HFFc6 (cell line): ENCODE measurements at regions not wholly inside any gene's neighbourhood (a gene's known extent, or its start where the extent isn't known, plus 50 kb on each side); places are given as distances from the start of the nearest gene placed in this dataset.
A peak's percentile ranks its signal among the peaks of the same experiment; 100 is the strongest.

Experiments used
- DNase-seq: peaks from one replicate; pipeline ENCODE4 v3.0.0-alpha.2; 2018
- H3K27ac Mint-ChIP-seq: 2 replicates; pipeline ENCODE4 v1.8.0; 2020; ENCODE audit warnings: mild to moderate bottlenecking, mixed read lengths
- H3K27me3 Mint-ChIP-seq: 2 replicates; pipeline ENCODE4 v1.8.0; 2021; ENCODE audit warnings: mild to moderate bottlenecking, moderate library complexity, mixed read lengths; ENCODE audit not compliant: insufficient read depth
- H3K36me3 Mint-ChIP-seq: 2 replicates; pipeline ENCODE4 v1.8.0; 2021; ENCODE audit warnings: low read depth, mixed read lengths
- H3K4me1 Mint-ChIP-seq: 2 replicates; pipeline ENCODE4 v1.8.0; 2020; ENCODE audit warnings: low read depth, mixed read lengths
- H3K4me3 Mint-ChIP-seq: 2 replicates; pipeline ENCODE4 v1.8.0; 2020; ENCODE audit warnings: mild to moderate bottlenecking, moderate library complexity, mixed read lengths
- H3K9me3 Mint-ChIP-seq: 2 replicates; pipeline ENCODE4 v1.8.0; 2020; ENCODE audit warnings: mild to moderate bottlenecking, mixed read lengths
- TF ChIP-seq, protein P1 (sequence below): fragments of 200-600 bp; sonication (generic); IDR thresholded peaks from 2 replicates; pipeline ENCODE4 v1.5.0; 2021; ENCODE audit warnings: antibody characterized with exemption, mild to moderate bottlenecking

DNA sequence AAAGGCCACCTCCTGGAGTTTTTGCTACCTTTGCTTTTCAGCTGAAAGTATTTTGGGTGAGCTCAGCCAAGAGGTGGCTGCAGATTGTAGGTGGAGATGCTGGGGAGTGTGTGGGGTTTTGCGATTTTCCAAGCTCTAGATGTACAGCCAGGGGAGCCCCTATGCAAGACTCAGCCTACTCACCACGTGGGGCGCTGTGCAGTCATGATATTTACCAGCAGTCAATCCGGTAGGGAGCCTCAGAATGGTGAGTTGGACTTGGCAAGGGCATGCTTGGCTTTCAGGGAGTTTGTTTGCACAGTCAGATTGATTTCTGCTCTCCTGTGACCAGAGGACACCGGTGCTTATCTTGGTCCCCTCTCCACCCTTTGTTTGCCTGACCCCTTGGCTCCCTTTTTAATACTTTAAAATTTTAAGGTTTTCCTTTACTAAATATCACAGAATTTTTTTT is 175.3 kb downstream of the UTP18 start:
- Mint-ChIP-seq H3K9me3 (peaks cover 35% of the 10 kb centered on the region), H3K27me3 (no peaks in the 10 kb centered on the region), H3K4me1 (no peaks in the 10 kb centered on the region), H3K27ac (no peak overlapping the region), H3K4me3 (no peak overlapping the region), H3K36me3 (no peaks in the 10 kb centered on the region)
- TF ChIP-seq, protein P1, sequence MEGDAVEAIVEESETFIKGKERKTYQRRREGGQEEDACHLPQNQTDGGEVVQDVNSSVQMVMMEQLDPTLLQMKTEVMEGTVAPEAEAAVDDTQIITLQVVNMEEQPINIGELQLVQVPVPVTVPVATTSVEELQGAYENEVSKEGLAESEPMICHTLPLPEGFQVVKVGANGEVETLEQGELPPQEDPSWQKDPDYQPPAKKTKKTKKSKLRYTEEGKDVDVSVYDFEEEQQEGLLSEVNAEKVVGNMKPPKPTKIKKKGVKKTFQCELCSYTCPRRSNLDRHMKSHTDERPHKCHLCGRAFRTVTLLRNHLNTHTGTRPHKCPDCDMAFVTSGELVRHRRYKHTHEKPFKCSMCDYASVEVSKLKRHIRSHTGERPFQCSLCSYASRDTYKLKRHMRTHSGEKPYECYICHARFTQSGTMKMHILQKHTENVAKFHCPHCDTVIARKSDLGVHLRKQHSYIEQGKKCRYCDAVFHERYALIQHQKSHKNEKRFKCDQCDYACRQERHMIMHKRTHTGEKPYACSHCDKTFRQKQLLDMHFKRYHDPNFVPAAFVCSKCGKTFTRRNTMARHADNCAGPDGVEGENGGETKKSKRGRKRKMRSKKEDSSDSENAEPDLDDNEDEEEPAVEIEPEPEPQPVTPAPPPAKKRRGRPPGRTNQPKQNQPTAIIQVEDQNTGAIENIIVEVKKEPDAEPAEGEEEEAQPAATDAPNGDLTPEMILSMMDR = peak; percentile 36; the same call in 1 of the 2 replicates
- DNase-seq = no peak

DNA sequence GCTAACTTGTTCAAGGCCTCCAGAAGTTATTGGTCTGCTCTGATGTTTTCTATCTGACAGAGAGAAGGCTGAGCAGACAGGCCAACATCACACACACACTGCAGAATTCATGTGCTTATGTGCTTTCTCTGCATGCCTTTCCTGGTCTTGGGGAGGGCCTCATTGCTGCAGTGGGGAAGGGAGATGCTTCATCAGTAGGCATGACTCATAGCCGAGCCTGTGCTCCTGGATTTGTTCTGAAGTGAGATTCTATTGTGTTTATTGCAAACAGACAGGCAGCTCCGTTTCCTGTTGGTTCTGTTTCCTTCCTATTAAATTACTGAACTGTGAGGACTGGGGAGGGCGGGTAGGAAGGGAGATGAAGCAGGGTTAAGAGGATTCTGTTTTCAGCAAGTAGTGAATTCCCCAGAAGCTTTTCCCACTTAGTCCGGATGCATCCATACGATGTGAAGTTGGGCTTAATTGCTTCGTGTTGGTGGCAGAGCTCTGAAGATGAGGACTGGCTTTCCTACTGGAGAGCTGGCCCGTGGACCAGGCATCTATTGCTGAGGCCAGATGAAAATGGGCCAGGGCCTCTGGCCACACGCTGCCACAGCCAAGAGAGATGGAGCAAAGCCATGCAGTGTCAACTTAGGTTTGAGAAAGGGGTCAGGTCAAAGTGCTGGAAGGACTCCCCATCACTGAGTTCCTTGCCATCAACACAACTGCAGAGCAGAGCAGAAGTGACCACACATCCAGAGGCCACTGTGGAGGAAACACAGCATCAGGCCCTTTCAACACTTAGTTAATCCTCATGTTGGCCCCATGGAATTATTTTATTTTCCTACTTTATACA is 179.3 kb downstream of the UTP18 start:
- DNase-seq = no peak
- TF ChIP-seq, protein P1 = no peak
- H3K27ac Mint-ChIP-seq = no peak overlapping the region
- H3K9me3 Mint-ChIP-seq = peaks cover 52% of the 10 kb centered on the region
- H3K27me3 Mint-ChIP-seq = peaks cover 2% of the 10 kb centered on the region; the same call in 1 of the 2 replicates
- no peaks in the 10 kb centered on the region for H3K36me3 Mint-ChIP-seq
- no peaks in the 10 kb centered on the region for H3K4me1 Mint-ChIP-seq
- no peak overlapping the region for H3K4me3 Mint-ChIP-seq

DNA sequence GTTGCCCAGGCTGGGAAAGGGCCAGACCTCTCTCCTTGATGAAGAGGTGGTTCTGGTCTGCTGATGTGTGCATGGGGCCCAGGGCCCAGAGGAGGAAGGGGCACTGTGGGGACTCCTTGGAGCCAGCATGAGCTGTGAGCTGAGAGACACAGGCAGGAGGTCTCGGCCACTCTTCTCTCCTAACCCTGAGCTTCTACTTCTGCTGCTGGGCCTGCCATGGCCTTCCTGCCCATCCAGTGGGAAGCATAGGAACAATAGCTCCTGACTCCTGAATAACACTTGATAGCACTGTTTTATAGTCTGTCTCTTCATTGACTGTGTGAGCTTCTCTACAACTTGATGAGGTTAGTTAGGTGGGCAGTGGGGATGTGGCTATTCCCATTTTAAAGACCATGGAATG is 181.1 kb downstream of the UTP18 start:
- H3K4me3 Mint-ChIP-seq = no peak overlapping the region
- H3K36me3 Mint-ChIP-seq = no peaks in the 10 kb centered on the region
- H3K27me3 Mint-ChIP-seq = peaks cover 2% of the 10 kb centered on the region; the same call in 1 of the 2 replicates
- H3K9me3 Mint-ChIP-seq = peaks cover 50% of the 10 kb centered on the region
- TF ChIP-seq, protein P1 = no peak
- DNase-seq = no peak
- H3K4me1 Mint-ChIP-seq = no peaks in the 10 kb centered on the region
- no peak overlapping the region for H3K27ac Mint-ChIP-seq

DNA sequence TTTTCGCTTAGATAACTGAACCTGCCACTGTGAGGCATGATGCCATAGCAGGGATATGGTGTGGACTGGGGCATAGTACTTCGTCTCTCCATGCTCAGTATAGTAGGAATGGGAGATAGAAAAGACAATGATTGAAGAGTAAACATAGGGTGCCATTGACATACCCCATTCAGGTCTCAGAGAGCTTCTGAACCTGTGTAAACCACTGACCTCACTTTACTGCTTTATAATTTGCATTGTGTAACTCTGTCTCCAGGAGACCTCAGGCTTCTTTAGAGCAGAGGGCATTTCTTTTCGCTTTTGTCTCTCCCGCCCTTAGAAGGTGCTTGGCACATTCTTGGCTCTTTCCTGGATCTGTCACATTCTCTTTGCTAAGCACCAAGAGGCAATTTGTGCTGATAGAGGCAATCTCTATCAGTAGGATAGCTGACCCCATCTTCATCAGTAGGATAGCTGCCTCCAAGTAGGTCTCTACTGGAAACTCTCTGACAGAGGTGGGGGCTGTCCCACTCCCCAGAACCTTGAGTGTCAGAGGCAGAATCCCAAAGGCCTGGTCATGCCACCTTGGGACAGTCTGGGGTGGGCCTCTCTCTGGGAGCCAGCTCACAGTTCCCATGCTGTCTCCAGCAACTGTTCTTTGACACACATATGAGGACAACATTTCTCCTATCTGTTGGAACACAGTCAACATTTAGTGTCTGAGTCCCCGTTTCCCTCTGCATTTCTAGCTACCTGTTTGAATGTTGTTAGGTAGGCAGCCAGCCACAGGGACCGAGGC is 181.9 kb downstream of the UTP18 start:
- Mint-ChIP-seq H3K4me3 (no peak overlapping the region), H3K4me1 (no peaks in the 10 kb centered on the region), H3K27ac (no peak overlapping the region), H3K27me3 (peaks cover 3% of the 10 kb centered on the region; the same call in 1 of the 2 replicates), H3K9me3 (peaks cover 50% of the 10 kb centered on the region), H3K36me3 (no peaks in the 10 kb centered on the region)
- no peak for DNase-seq
- TF ChIP-seq, protein P1 = no peak

DNA sequence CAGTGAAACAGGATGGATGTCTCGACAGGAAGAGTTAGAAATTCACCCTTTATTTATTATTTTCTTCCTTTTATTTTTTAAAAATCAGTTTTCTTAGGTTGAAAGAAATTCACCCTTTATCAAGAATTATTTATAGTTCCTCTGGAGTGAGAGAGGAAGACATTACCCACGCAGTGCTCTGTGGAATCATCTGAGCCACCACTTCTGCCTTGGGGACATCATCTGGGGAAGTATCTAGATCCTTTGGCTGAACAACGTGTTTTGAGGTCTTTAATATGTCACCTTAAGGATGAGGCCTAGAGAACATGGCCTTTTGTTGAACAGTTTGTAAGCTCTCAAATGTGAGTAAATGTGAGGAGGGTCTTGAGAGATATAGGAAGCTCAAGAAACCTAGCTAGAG is 183.3 kb downstream of the UTP18 start:
- H3K27me3 Mint-ChIP-seq = peaks cover 4% of the 10 kb centered on the region; the same call in 1 of the 2 replicates
- no peaks in the 10 kb centered on the region for H3K4me1 Mint-ChIP-seq
- no peak overlapping the region for H3K27ac Mint-ChIP-seq
- no peak for DNase-seq
- H3K4me3 Mint-ChIP-seq = no peak overlapping the region
- TF ChIP-seq, protein P1 = no peak
- no peaks in the 10 kb centered on the region for H3K36me3 Mint-ChIP-seq
- peaks cover 42% of the 10 kb centered on the region for H3K9me3 Mint-ChIP-seq
